Fibroblast of the aortic adventitia (primary cell): ENCODE measurements at regions not wholly inside any gene's neighbourhood (a gene's known extent, or its start where the extent isn't known, plus 50 kb on each side); places are given as distances from the start of the nearest gene placed in this dataset.

Experiments used
- DNase-seq: peaks from one replicate; pipeline ENCODE4 v3.0.0-alpha.2; 2010; ENCODE audit warnings: low read depth
- H3K4me3 ChIP-seq: 2 replicates; pipeline ENCODE4 v1.5.1; 2011; ENCODE audit warnings: low read depth, mild to moderate bottlenecking, control low read depth, low read length, moderate library complexity
- CTCF ChIP-seq: IDR thresholded peaks from 2 replicates; pipeline ENCODE4 v1.5.1; 2011; ENCODE audit warnings: mild to moderate bottlenecking, low read length, control low read depth, inconsistent platforms; ENCODE audit not compliant: insufficient read depth

- H3K4me3 ChIP-seq, result no peak overlapping the region
- no peak for DNase-seq
- no peak for TF ChIP-seq CTCF
Measured at GRCh38 chr6:163716690-163717089, 302.2 kb downstream of the QKI start.

GRCh38 chr6:163715846-163716245 is 301.3 kb downstream of the QKI start:
- no peak for TF ChIP-seq CTCF
- no peak overlapping the region for H3K4me3 ChIP-seq
- no peak for DNase-seq

GRCh38 chr6:163714179-163714578 is 299.7 kb downstream of the QKI start:
- TF ChIP-seq CTCF, result no peak
- no peak overlapping the region for H3K4me3 ChIP-seq
- DNase-seq, result no peak

GRCh38 chr6:163712981-163713380 is 298.5 kb downstream of the QKI start:
- H3K4me3 ChIP-seq, result no peak overlapping the region
- DNase-seq, result no peak
- TF ChIP-seq CTCF, result no peak

GRCh38 chr6:163712566-163712961 is 298.0 kb downstream of the QKI start:
- no peak overlapping the region for H3K4me3 ChIP-seq
- TF ChIP-seq CTCF, result no peak
- DNase-seq, result no peak

- DNase-seq, result peak; percentile 25
- H3K4me3 ChIP-seq, result no peak overlapping the region
- no peak for TF ChIP-seq CTCF
Measured at GRCh38 chr6:163711615-163712565, 297.4 kb downstream of the QKI start.
